Stimulated activated CD4-positive, alpha-beta T cell treated with anti-CD3 and anti-CD28 coated beads, Interleukin-1b, Interleukin-23, amount 100 ng/mL, for 24 hours (primary cell): ENCODE measurements at regions not wholly inside any gene's neighbourhood (a gene's known extent, or its start where the extent isn't known, plus 50 kb on each side); places are given as distances from the start of the nearest gene placed in this dataset.

Source experiments
- DNase-seq, 4 experiments: peaks; one replicate each; pipeline ENCODE4 v3.0.0-alpha.2; 2020; ENCODE audit warnings: low read depth in 4 of 4, low spot score in 1 of 4

- no peak for DNase-seq
These were observed 667.2 kb downstream of the GALC start for GRCh38 chr14:87325741-87326140.

GRCh38 chr14:87323191-87323590 is 669.8 kb downstream of the GALC start:
- no peak for DNase-seq

- DNase-seq = no peak
These were observed 671.4 kb downstream of the GALC start for GRCh38 chr14:87321548-87321947.

- no peak for DNase-seq
These were observed 680.1 kb downstream of the GALC start for GRCh38 chr14:87312894-87313205.

GRCh38 chr14:87312169-87312893 is 680.7 kb downstream of the GALC start:
- no peak for DNase-seq

GRCh38 chr14:87309557-87309956 is 683.4 kb downstream of the GALC start:
- no peak for DNase-seq

- DNase-seq = no peak
These were observed 686.4 kb downstream of the GALC start for GRCh38 chr14:87306409-87307168.

GRCh38 chr14:87305345-87305744 is 687.6 kb downstream of the GALC start:
- no peak for DNase-seq

GRCh38 chr14:87304404-87304803 is 688.6 kb downstream of the GALC start:
- no peak for DNase-seq

GRCh38 chr14:87286826-87287225 is 706.2 kb downstream of the GALC start:
- no peak for DNase-seq

GRCh38 chr14:87286191-87286590 is 706.8 kb downstream of the GALC start:
- no peak for DNase-seq

GRCh38 chr14:87285506-87285905 is 707.5 kb downstream of the GALC start:
- no peak for DNase-seq

GRCh38 chr14:87283547-87283946 is 709.4 kb downstream of the GALC start:
- no peak for DNase-seq

- no peak for DNase-seq
These were observed 710.7 kb downstream of the GALC start for GRCh38 chr14:87282266-87282665.

GRCh38 chr14:87278415-87278814 is 714.6 kb downstream of the GALC start:
- DNase-seq = no peak

- DNase-seq = no peak
These were observed 721.7 kb downstream of the GALC start for GRCh38 chr14:87271331-87271730.

GRCh38 chr14:87268997-87269396 is 724.0 kb downstream of the GALC start:
- no peak for DNase-seq

- DNase-seq = no peak
These were observed 728.2 kb downstream of the GALC start for GRCh38 chr14:87264796-87265195.

GRCh38 chr14:87264272-87264785 is 728.7 kb downstream of the GALC start:
- DNase-seq = no peak

GRCh38 chr14:87261621-87262020 is 731.4 kb downstream of the GALC start:
- no peak for DNase-seq

GRCh38 chr14:87260460-87260859 is 732.5 kb downstream of the GALC start:
- DNase-seq = no peak

- DNase-seq = no peak
These were observed 735.6 kb downstream of the GALC start for GRCh38 chr14:87257421-87257820.

- DNase-seq = no peak
These were observed 737.9 kb downstream of the GALC start for GRCh38 chr14:87255058-87255457.
